GM12864 (cell line): ENCODE measurements at regions not wholly inside any gene's neighbourhood (a gene's known extent, or its start where the extent isn't known, plus 50 kb on each side); places are given as distances from the start of the nearest gene placed in this dataset.

Experiments used
- DNase-seq: peaks from one replicate; pipeline ENCODE4 v3.0.0-alpha.2; 2011; ENCODE audit warnings: low read depth
- H3K4me3 ChIP-seq: 2 replicates; pipeline ENCODE4 v1.5.1; 2011; ENCODE audit warnings: mild to moderate bottlenecking, low read depth, low read length, control low read depth
- TF ChIP-seq, protein P1 (sequence below): IDR thresholded peaks from 2 replicates; pipeline ENCODE4 v1.5.1; 2011; ENCODE audit warnings: low read depth, mild to moderate bottlenecking, moderate library complexity, low read length, control low read depth, inconsistent platforms; ENCODE audit errors: missing control alignments

DNA sequence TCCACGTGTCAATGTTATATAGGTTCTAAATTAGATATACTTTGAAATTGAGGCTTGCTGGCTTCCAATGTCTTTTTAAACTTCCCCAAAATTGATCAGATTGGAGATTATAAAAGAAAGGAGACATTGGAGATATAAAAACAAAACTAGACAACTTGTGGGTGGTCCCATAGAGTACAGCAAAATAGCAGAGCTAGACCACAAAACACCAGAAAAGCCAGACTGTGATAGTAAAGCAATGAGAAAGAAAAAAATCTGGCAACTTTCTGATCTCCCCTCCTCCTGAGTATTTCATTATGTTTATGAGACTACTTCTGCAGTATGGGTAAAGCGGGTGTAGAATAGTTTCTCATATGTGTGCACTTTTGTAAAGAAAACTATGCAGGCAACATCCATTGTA lies 713.8 kb upstream of the MEF2C start:
- no peak overlapping the region for H3K4me3 ChIP-seq
- no peak for DNase-seq
- TF ChIP-seq, protein P1, sequence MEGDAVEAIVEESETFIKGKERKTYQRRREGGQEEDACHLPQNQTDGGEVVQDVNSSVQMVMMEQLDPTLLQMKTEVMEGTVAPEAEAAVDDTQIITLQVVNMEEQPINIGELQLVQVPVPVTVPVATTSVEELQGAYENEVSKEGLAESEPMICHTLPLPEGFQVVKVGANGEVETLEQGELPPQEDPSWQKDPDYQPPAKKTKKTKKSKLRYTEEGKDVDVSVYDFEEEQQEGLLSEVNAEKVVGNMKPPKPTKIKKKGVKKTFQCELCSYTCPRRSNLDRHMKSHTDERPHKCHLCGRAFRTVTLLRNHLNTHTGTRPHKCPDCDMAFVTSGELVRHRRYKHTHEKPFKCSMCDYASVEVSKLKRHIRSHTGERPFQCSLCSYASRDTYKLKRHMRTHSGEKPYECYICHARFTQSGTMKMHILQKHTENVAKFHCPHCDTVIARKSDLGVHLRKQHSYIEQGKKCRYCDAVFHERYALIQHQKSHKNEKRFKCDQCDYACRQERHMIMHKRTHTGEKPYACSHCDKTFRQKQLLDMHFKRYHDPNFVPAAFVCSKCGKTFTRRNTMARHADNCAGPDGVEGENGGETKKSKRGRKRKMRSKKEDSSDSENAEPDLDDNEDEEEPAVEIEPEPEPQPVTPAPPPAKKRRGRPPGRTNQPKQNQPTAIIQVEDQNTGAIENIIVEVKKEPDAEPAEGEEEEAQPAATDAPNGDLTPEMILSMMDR = no peak

DNA sequence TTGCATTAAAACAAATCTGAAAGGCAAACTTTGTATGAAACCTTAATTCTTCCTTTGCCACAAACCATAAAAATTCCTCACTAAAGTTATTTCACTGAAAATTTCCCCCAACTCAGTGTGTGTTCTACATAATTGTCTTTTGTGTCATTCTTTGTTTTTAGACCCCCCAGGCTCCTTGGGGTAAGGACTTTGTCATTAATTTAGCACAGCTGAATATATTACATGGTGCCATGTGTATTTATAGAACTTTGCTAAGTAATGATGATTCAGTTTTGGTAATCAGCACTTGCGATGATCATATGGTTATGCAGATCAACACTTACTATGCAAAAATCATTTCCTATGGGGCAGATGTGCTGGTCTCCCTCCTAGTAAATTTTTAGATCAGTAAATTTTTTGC lies 712.1 kb upstream of the MEF2C start:
- TF ChIP-seq, protein P1 = no peak
- DNase-seq = no peak

DNA sequence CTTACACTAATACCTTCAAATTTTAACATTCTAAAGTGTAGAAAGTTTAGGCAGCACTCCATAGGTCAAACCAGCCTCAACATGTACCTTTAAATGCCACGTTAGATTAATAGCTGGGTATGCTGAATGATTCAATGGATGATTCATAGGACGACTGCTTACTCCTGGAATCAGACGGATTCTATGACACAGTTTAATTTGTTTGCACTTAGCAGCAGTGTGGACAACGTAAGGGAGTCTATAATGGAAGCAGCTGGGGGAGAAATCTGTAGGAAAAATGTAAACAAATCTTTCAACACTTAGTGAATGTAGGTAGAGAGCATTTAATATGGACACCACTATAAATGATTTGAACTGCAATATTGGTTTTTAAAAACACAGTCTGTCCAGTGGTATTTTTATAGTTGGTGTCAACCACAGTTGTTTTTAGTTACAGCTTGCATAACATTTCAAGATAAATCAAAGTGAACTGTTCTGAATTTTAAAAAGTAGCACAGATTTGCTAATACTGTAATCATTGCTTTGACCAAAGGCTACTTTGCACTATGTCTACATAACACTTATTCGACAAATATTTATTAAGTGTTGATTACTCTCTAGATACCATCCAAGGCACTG lies 701.5 kb upstream of the MEF2C start:
- DNase-seq = no peak
- TF ChIP-seq, protein P1 = no peak

More for the DNA sequence above, 712.1 kb upstream of the MEF2C start:
- no peak overlapping the region for H3K4me3 ChIP-seq

DNA sequence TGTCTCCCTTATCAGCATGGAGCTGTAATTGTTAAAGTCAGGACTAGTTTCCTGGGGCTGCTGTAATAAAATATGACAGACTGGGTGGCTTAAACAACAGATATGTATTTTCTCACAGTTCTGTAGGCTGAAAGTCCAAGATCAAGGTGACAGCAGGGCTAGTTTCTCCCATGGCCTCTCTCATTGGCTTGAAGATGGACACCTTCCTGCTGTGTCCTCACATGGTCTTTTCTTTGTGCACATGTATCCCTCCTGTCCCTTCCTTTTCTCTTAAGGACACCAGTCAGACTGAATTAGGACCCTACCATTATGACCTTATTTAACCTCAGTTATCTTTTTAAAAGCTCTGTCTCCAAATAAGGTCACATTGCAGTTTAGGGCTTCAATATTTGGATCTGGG lies 700.5 kb upstream of the MEF2C start:
- DNase-seq = no peak
- H3K4me3 ChIP-seq = no peak overlapping the region
- TF ChIP-seq, protein P1 = no peak

More for the DNA sequence above, 701.5 kb upstream of the MEF2C start:
- H3K4me3 ChIP-seq = no peak overlapping the region

DNA sequence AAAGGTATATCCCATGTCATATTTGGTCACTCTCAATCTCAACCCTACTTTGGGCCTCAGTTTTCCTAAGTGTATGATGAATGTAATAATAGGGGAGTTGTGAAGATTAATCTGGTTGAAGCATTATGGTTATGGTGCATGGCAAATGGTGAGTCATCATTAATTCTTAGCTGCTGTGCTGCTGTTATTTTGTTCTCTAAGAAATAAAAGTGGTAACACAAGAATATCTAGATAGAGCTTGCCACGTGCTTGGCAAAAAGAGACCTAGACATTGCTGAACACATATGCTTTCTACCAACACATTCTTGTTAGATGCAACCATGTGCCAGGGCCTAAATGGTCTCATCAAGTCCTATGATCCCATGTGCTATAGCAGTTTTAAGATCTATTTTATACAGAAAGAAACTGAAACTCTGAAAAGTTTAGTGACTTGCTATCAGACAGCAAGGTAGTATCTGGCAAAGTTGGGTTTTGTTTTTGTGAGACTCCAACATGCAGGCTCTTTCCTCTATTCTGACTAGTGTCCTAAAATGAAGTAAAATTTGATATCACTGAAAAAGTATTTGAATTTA lies 699.9 kb upstream of the MEF2C start:
- no peak overlapping the region for H3K4me3 ChIP-seq
- no peak for DNase-seq
- TF ChIP-seq, protein P1 = no peak

DNA sequence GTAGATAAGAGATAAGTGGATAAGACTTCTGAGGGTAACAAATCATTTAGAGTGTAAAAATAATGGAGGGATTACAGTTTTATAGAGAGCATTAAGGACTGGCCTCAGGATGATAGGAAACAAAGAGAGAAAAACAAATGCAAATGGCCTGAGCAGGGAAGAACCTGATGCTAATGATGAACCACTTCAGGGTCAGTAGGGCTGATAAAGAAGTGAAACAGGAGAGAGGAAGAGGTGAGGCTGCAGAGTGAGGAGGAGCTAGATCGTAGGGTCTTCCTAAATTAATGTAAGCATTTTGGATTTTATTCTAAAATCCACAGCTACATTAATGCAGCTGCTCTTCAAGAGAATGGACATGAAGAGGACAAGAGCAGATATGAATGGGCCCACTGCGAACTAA lies 698.0 kb upstream of the MEF2C start:
- DNase-seq = no peak
- H3K4me3 ChIP-seq = no peak overlapping the region
- TF ChIP-seq, protein P1 = no peak

DNA sequence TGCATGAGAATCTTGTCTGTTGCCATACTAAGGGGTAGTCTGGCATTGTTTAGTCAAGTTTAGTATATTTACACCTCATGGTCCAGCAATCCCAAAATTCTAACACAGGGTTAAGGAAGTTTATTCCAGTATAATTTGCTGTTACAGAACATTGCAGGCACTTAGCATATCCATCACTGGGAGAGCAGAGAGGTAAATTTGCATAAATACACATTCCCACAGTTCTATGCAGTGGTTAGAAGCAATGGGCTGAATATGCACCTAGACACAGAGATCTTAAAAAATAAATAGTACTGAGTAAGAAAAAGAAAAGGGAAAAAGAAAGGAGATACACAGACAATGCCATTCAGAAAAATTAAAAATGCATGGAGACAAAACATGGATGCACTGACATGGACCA lies 692.3 kb upstream of the MEF2C start:
- TF ChIP-seq, protein P1 = no peak

More for the DNA sequence above, 692.3 kb upstream of the MEF2C start:
- no peak overlapping the region for H3K4me3 ChIP-seq
- DNase-seq = no peak
